T-helper 22 cell (primary cell): ENCODE measurements at regions not wholly inside any gene's neighbourhood (a gene's known extent, or its start where the extent isn't known, plus 50 kb on each side); places are given as distances from the start of the nearest gene placed in this dataset.
"Not testable (repeated sequence)": the region's sequence is repeated elsewhere in the genome, so short reads cannot be mapped to it uniquely, and the experiment has no call there.

Source experiments
- DNase-seq: peaks from one replicate; pipeline ENCODE4 v3.0.0-alpha.2; 2020; ENCODE audit warnings: low read depth

- no peak for DNase-seq
Observed at GRCh38 chr17:5747276-5747675, 163.0 kb upstream of the NLRP1 start.

- DNase-seq: no peak
Observed at GRCh38 chr17:5747964-5748363, 163.7 kb upstream of the NLRP1 start.

- no peak for DNase-seq
Observed at GRCh38 chr17:5753421-5753820, 169.1 kb upstream of the NLRP1 start.

GRCh38 chr17:5757314-5757907 is 173.1 kb upstream of the NLRP1 start:
- no peak for DNase-seq

- DNase-seq: no peak
Observed at GRCh38 chr17:5758651-5759050, 174.3 kb upstream of the NLRP1 start.

GRCh38 chr17:5759501-5759925 is 175.2 kb upstream of the NLRP1 start:
- DNase-seq: no peak

- DNase-seq: no peak
Observed at GRCh38 chr17:5762191-5762590, 177.9 kb upstream of the NLRP1 start.

GRCh38 chr17:5763595-5764306 is 179.4 kb upstream of the NLRP1 start:
- no peak for DNase-seq

- DNase-seq: no peak
Observed at GRCh38 chr17:5769593-5770354, 185.5 kb upstream of the NLRP1 start.

- no peak for DNase-seq
Observed at GRCh38 chr17:5770441-5771270, 186.3 kb upstream of the NLRP1 start.

- DNase-seq: not testable (repeated sequence)
Observed at GRCh38 chr17:5771271-5771577, 186.9 kb upstream of the NLRP1 start.

GRCh38 chr17:5772017-5772416 is 187.7 kb upstream of the NLRP1 start:
- not testable (repeated sequence) for DNase-seq

- DNase-seq: no peak
Observed at GRCh38 chr17:5772720-5773119, 188.4 kb upstream of the NLRP1 start.

GRCh38 chr17:5773816-5774360 is 189.6 kb upstream of the NLRP1 start:
- DNase-seq: no peak

- no peak for DNase-seq
Observed at GRCh38 chr17:5775098-5775497, 190.8 kb upstream of the NLRP1 start.

- DNase-seq: no peak
Observed at GRCh38 chr17:5780476-5780875, 196.2 kb upstream of the NLRP1 start.

GRCh38 chr17:5781236-5781927 is 197.1 kb upstream of the NLRP1 start:
- no peak for DNase-seq

GRCh38 chr17:5783269-5783668 is 199.0 kb upstream of the NLRP1 start:
- no peak for DNase-seq

GRCh38 chr17:5783851-5784250 is 199.5 kb upstream of the NLRP1 start:
- DNase-seq: no peak

- DNase-seq: no peak
Observed at GRCh38 chr17:5784791-5785190, 200.5 kb upstream of the NLRP1 start.

- DNase-seq: no peak
Observed at GRCh38 chr17:5785338-5785737, 201.0 kb upstream of the NLRP1 start.
